Smooth muscle cell (in vitro differentiated cells): ENCODE measurements at regions not wholly inside any gene's neighbourhood (a gene's known extent, or its start where the extent isn't known, plus 50 kb on each side); places are given as distances from the start of the nearest gene placed in this dataset.

Experiments used
- DNase-seq: peaks from one replicate; lab custom pipeline; 2025; ENCODE audit not compliant: unreplicated experiment; lab: John Stamatoyannopoulos, UW
- H2AFZ ChIP-seq: fragments of 200-600 bp; sonication (generic); 2 replicates; pipeline ENCODE4 v1.6.0; 2016; ENCODE audit warnings: antibody characterized with exemption, low read depth, mild to moderate bottlenecking
- H3F3A ChIP-seq: fragments of 200-600 bp; sonication (generic); 2 replicates; pipeline ENCODE4 v1.6.0; 2017; ENCODE audit warnings: antibody characterized with exemption, low read depth
- H3K27ac ChIP-seq: fragments of 200-600 bp; sonication (generic); 2 replicates; pipeline ENCODE4 v1.5.1; 2016; ENCODE audit warnings: low read depth, mild to moderate bottlenecking
- H3K27me3 ChIP-seq: fragments of 200-600 bp; sonication (generic); 2 replicates; pipeline ENCODE4 v1.6.1; 2016; ENCODE audit warnings: low read depth, mild to moderate bottlenecking
- H3K36me3 ChIP-seq: fragments of 200-600 bp; sonication (generic); 2 replicates; pipeline ENCODE4 v1.5.1; 2016; ENCODE audit warnings: low read depth
- H3K4me1 ChIP-seq: fragments of 200-600 bp; sonication (generic); 2 replicates; pipeline ENCODE4 v1.5.1; 2016; ENCODE audit warnings: low read depth
- H3K4me2 ChIP-seq: fragments of 200-600 bp; sonication (generic); 2 replicates; pipeline ENCODE4 v1.6.0; 2016; ENCODE audit warnings: mild to moderate bottlenecking
- H3K4me3 ChIP-seq: fragments of 200-600 bp; sonication (generic); 2 replicates; pipeline ENCODE4 v1.5.1; 2016; ENCODE audit warnings: mild to moderate bottlenecking
- H3K79me2 ChIP-seq: fragments of 200-600 bp; sonication (generic); 2 replicates; pipeline ENCODE4 v1.6.0; 2016; ENCODE audit warnings: low read depth, mild to moderate bottlenecking
- H3K9ac ChIP-seq: fragments of 200-600 bp; sonication (generic); 2 replicates; pipeline ENCODE4 v1.6.0; 2016; ENCODE audit warnings: low read depth
- H3K9me3 ChIP-seq: fragments of 200-600 bp; sonication (generic); replicated peaks from 2 replicates; pipeline ENCODE4 v1.5.1; 2016; ENCODE audit warnings: low read depth
- H4K20me1 ChIP-seq: fragments of 200-600 bp; sonication (generic); 2 replicates; pipeline ENCODE4 v1.6.0; 2016; ENCODE audit warnings: low read depth
- CTCF ChIP-seq: fragments of 200-600 bp; sonication (generic); IDR thresholded peaks from 2 replicates; pipeline ENCODE4 v1.5.1; 2017; ENCODE audit warnings: borderline replicate concordance, mild to moderate bottlenecking, antibody characterized with exemption; ENCODE audit not compliant: insufficient read depth, poor library complexity, severe bottlenecking
- WGBS: methylation state at CpG from one replicate; pipeline ENCODE4 v1.1.7; 2016; ENCODE audit warnings: low lambda C conversion rate; 5-methylcytosine and 5-hydroxymethylcytosine counted together

DNA sequence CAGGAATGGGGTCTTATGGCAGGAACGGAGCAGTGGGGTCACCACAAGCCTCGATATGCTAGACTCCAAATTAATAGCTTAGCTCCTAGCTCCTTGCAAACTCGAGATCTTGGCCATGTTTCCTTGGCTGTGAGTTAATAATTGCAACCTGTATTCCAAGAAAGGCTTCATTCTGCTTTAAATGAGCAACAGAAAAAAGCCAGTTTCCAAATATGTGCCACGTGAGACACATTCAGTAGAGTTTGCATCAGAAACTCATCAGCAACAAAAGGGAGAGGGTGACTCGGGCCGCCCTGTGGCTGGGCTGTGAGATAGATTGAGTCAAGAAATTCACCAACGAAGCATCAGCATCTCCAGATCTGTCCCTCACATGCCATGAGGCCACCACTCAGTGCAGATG lies 112.0 kb downstream of the NPTX2 start:
- no peak overlapping the region for H3K4me2 ChIP-seq

DNA sequence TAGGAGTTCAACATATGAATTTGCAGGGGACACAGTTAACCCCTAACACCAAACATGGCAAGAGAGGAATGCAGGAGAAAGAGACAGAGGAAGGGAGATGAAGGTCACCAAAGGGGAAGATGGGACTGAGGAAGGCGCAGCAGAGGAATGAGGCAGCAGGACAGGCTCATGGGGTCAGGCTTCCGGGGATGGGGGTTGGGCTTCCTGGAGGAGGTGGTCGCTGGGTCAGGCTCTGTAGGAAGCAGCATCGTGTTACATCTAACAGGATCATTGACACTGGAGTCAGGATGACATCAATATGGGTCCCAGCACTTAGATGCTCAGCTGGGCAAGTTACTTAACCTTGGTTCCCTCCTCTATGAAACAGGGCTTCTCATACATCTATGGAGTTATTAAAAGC lies 113.2 kb downstream of the NPTX2 start:
- H3K36me3 ChIP-seq, result no peaks in the 10 kb centered on the region
- 75% methylated on average over 4 of the region's 4 CpGs for WGBS

More for the DNA sequence above, 112.0 kb downstream of the NPTX2 start:
- Histone ChIP-seq H3K27ac (no peak overlapping the region), H3K4me1 (no peaks in the 10 kb centered on the region), H3K79me2 (no peaks in the 10 kb centered on the region), H3K27me3 (no peaks in the 10 kb centered on the region), H3K36me3 (no peaks in the 10 kb centered on the region), H3K4me3 (no peak overlapping the region), H3F3A (no peaks in the 10 kb centered on the region), H2AFZ (no peak overlapping the region), H3K9ac (no peak overlapping the region), H4K20me1 (no peaks in the 10 kb centered on the region), H3K9me3 (no peaks in the 10 kb centered on the region)
- no peak for TF ChIP-seq CTCF
- WGBS, result 64% methylated on average over 7 of the region's 7 CpGs
- DNase-seq, result no peak

DNA sequence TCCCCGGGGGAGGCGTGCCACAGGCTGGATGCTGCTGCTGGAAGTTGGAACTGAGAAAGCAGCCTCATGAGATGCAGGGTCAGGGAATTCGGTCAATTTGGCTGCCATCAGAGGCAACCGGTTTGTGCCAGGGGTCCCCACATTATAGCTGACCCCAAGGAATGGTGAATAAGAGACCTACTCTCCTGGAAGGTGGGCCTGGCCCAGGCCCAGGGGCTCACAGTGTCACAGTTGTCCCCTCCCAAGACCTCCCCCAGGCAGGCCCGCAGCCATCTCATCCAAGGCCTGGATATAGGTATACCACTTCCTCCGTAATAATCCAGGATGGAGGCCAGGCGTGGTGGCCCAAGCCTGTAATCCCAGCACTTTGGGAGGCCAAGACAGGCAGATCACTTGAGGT lies 114.6 kb downstream of the NPTX2 start:
- H3K79me2 ChIP-seq, result no peaks in the 10 kb centered on the region
- H3K27me3 ChIP-seq, result no peaks in the 10 kb centered on the region
- no peak overlapping the region for H2AFZ ChIP-seq
- DNase-seq, result no peak
- no peak overlapping the region for H3K4me3 ChIP-seq
- H4K20me1 ChIP-seq, result no peaks in the 10 kb centered on the region
- H3F3A ChIP-seq, result no peaks in the 10 kb centered on the region
- no peaks in the 10 kb centered on the region for H3K4me1 ChIP-seq
- H3K36me3 ChIP-seq, result no peaks in the 10 kb centered on the region
- 94% methylated on average over 4 of the region's 7 CpGs for WGBS
- TF ChIP-seq CTCF, result no peak
- no peak overlapping the region for H3K9ac ChIP-seq
- H3K9me3 ChIP-seq, result no peaks in the 10 kb centered on the region
- no peak overlapping the region for H3K27ac ChIP-seq
- no peak overlapping the region for H3K4me2 ChIP-seq

More for the DNA sequence above, 113.2 kb downstream of the NPTX2 start:
- Histone ChIP-seq H3K27me3 (no peaks in the 10 kb centered on the region), H2AFZ (no peak overlapping the region), H3F3A (no peaks in the 10 kb centered on the region), H3K4me3 (no peak overlapping the region), H3K79me2 (no peaks in the 10 kb centered on the region), H3K27ac (no peak overlapping the region), H3K9ac (no peak overlapping the region), H3K9me3 (no peaks in the 10 kb centered on the region), H3K4me2 (no peak overlapping the region), H4K20me1 (no peaks in the 10 kb centered on the region), H3K4me1 (no peaks in the 10 kb centered on the region)
- TF ChIP-seq CTCF, result no peak
- DNase-seq, result no peak

DNA sequence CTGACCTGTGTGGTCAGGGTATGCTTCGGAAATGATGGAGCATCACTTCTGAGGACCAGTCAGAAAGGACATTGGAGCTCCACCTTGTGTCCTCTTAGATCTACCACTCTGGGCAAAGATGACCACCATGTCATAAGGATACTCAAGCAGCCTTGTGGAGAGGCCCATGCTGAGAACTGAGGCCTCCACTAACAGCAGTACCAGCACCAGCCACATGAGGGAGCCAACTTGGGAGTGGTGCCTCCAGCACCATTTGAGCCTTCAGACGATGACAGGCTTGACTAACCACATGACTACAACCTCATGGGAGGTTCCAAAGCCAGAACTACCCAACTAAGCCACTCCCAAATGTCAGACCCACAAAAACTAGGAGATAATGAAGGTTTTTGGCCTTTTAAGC lies 116.0 kb downstream of the NPTX2 start:
- no peak overlapping the region for H3K4me2 ChIP-seq
- no peaks in the 10 kb centered on the region for H3K79me2 ChIP-seq
- H3K27ac ChIP-seq, result no peak overlapping the region
- no peak for DNase-seq
- H4K20me1 ChIP-seq, result no peaks in the 10 kb centered on the region
- H3K9ac ChIP-seq, result no peak overlapping the region
- peak; percentile 47 for TF ChIP-seq CTCF
- no peak overlapping the region for H3K4me3 ChIP-seq
- H3F3A ChIP-seq, result no peaks in the 10 kb centered on the region
- no peaks in the 10 kb centered on the region for H3K27me3 ChIP-seq
- H3K36me3 ChIP-seq, result no peaks in the 10 kb centered on the region
- no peak overlapping the region for H2AFZ ChIP-seq
- H3K4me1 ChIP-seq, result no peaks in the 10 kb centered on the region
- H3K9me3 ChIP-seq, result no peaks in the 10 kb centered on the region
- WGBS, result 72% methylated on average over 2 of the region's 2 CpGs
